ENCODE measurements at regions not wholly inside any gene's neighbourhood (a gene's known extent, or its start where the extent isn't known, plus 50 kb on each side); places are given as distances from the start of the nearest gene placed in this dataset.

GRCh38 chr6:1510239-1510638 lies 99.5 kb upstream of the FOXC1 start:
- no peak for TF ChIP-seq CTCF (IDR thresholded peaks at IDR 0.05; ENCODE audit: low read depth, low read length)
- Histone ChIP-seq H3K9me3 (ENCODE audit: control insufficient read depth, insufficient read depth, low read length) (no peaks in the 10 kb centered on the region; the same call in 1 of the 2 replicates), H3K27me3 (ENCODE audit: control insufficient read depth, insufficient read depth, low read length) (peaks cover 6% of the 10 kb centered on the region), H3K4me3 (ENCODE audit: low read depth, low read length) (no peak overlapping the region), H3K27ac (ENCODE audit: low read depth, low read length) (no peak overlapping the region)
- ChIA-PET POLR2A (interaction anchor here (0.7 kb wide), 1 partner anchor 345 kb away, joined by 10 read pairs; no protein-coding TSS in a partner anchor), CTCF (interaction anchor here (1.5 kb wide), 1 partner anchor 13 kb away, joined by 4 read pairs; no protein-coding TSS in a partner anchor)
- DNase-seq (ENCODE audit: low read depth, low spot score): no peak

- Histone ChIP-seq H3K9me3 (ENCODE audit: control insufficient read depth, insufficient read depth, low read length) (no peaks in the 10 kb centered on the region; the same call in 1 of the 2 replicates), H3K27ac (ENCODE audit: low read depth, low read length) (no peak overlapping the region), H3K27me3 (ENCODE audit: control insufficient read depth, insufficient read depth, low read length) (peaks cover 8% of the 10 kb centered on the region), H3K4me3 (ENCODE audit: low read depth, low read length) (no peak overlapping the region)
- no peak for TF ChIP-seq CTCF (IDR thresholded peaks at IDR 0.05; ENCODE audit: low read depth, low read length)
- CTCF ChIA-PET: interaction anchor here (1.2 kb wide), 1 partner anchor 10 kb away, joined by 3 read pairs; no protein-coding TSS in a partner anchor
- POLR2A ChIA-PET: no interaction called here
- no peak for DNase-seq (ENCODE audit: low read depth, low spot score)
These were observed 96.4 kb upstream of the FOXC1 start for GRCh38 chr6:1513215-1513780.

- POLR2A ChIA-PET: no interaction called here
- Histone ChIP-seq H3K4me3 (ENCODE audit: low read depth, low read length) (no peak overlapping the region), H3K27ac (ENCODE audit: low read depth, low read length) (no peak overlapping the region), H3K9me3 (ENCODE audit: control insufficient read depth, insufficient read depth, low read length) (no peaks in the 10 kb centered on the region; the same call in 1 of the 2 replicates), H3K27me3 (ENCODE audit: control insufficient read depth, insufficient read depth, low read length) (peaks cover 8% of the 10 kb centered on the region)
- CTCF ChIA-PET: no interaction called here
- TF ChIP-seq CTCF (IDR thresholded peaks at IDR 0.05; ENCODE audit: low read depth, low read length): no peak
- DNase-seq (ENCODE audit: low read depth, low spot score): no peak
These were observed 95.6 kb upstream of the FOXC1 start for GRCh38 chr6:1514078-1514477.

- CTCF ChIA-PET: no interaction called here
These were observed 94.4 kb upstream of the FOXC1 start for GRCh38 chr6:1515280-1515679.

More at GRCh38 chr6:1515280-1515679, 94.4 kb upstream of the FOXC1 start:
- POLR2A ChIA-PET: no interaction called here
- no peaks in the 10 kb centered on the region; the same call in 1 of the 2 replicates for H3K9me3 ChIP-seq (ENCODE audit: control insufficient read depth, insufficient read depth, low read length)
- no peak for TF ChIP-seq CTCF (IDR thresholded peaks at IDR 0.05; ENCODE audit: low read depth, low read length)
- H3K4me3 ChIP-seq (ENCODE audit: low read depth, low read length): no peak overlapping the region
- no peak for DNase-seq (ENCODE audit: low read depth, low spot score)
- H3K27ac ChIP-seq (ENCODE audit: low read depth, low read length): no peak overlapping the region
- H3K27me3 ChIP-seq (ENCODE audit: control insufficient read depth, insufficient read depth, low read length): peaks cover 12% of the 10 kb centered on the region

Data from AG04450 (cell line).